ENCODE measurements at regions not wholly inside any gene's neighbourhood (a gene's known extent, or its start where the extent isn't known, plus 50 kb on each side); places are given as distances from the start of the nearest gene placed in this dataset.

GRCh38 chr14:39555749-39556148 lies 123.5 kb upstream of the FBXO33 start:
- DNase-seq (ENCODE audit: low read depth, low spot score) (no peak), ATAC-seq (no peak)
- Histone ChIP-seq H3K4me1 (ENCODE audit: control insufficient read depth, insufficient read depth, low read length) (no peaks in the 10 kb centered on the region), H3K36me3 (ENCODE audit: control insufficient read depth, insufficient read depth, low read length) (no peaks in the 10 kb centered on the region), H3K27me3 (ENCODE audit: control insufficient read depth, insufficient read depth, low read length) (no peaks in the 10 kb centered on the region), H3K4me3 (ENCODE audit: low read depth in 2 of 2, low read length in 2 of 2) (no peak overlapping the region), H3K9me3 (ENCODE audit: control insufficient read depth, insufficient read depth, low read depth, low read length) (no peaks in the 10 kb centered on the region; the same call in 1 of the 2 replicates), H3K27ac (ENCODE audit: low read length) (no peak overlapping the region)
- in situ Hi-C loops (cut with HindIII; ENCODE audit: low pct_unique_long_range_greater_than_20kb, low sequenced_read_pairs) (no loop called here), intact Hi-C loops (cut with micrococcal nuclease; ENCODE audit: unreplicated experiment) (no loop called here)
- CTCF ChIA-PET = no interaction called here
- no peak for TF ChIP-seq TCF7L2 (IDR thresholded peaks at IDR 0.05; ENCODE audit: low read depth, low read length)
- no TSS peak for BruUV-seq (replicated peaks)
- POLR2A ChIA-PET = no interaction called here

- TF ChIP-seq CTCF (IDR thresholded peaks at IDR 0.05) = no peak
- TF ChIP-seq POLR2AphosphoS5 (IDR thresholded peaks at IDR 0.05; ENCODE audit: low read depth, low read length) = no peak
- TF ChIP-seq REST (IDR thresholded peaks at IDR 0.05; ENCODE audit: insufficient read depth in 1 of 2, low read depth in 2 of 2, low read length in 1 of 2) = no peak
- no peak for TF ChIP-seq TCF7L2 (IDR thresholded peaks at IDR 0.05; ENCODE audit: low read depth, low read length)
- TF ChIP-seq SIN3A (IDR thresholded peaks at IDR 0.05; ENCODE audit: borderline replicate concordance, insufficient read depth, low read depth, low read length) = no peak
- Histone ChIP-seq H3K27me3 (ENCODE audit: control insufficient read depth, insufficient read depth, low read length) (no peaks in the 10 kb centered on the region), H3K27ac (ENCODE audit: low read length) (no peak overlapping the region), H3K36me3 (ENCODE audit: control insufficient read depth, insufficient read depth, low read length) (no peaks in the 10 kb centered on the region), H3K4me1 (ENCODE audit: control insufficient read depth, insufficient read depth, low read length) (no peaks in the 10 kb centered on the region), H3K4me3 (ENCODE audit: low read depth in 2 of 2, low read length in 2 of 2) (no peak overlapping the region), H3K9me3 (ENCODE audit: control insufficient read depth, insufficient read depth, low read depth, low read length) (no peaks in the 10 kb centered on the region; the same call in 1 of the 2 replicates)
- in situ Hi-C loops (cut with HindIII; ENCODE audit: low pct_unique_long_range_greater_than_20kb, low sequenced_read_pairs) (no loop called here), intact Hi-C loops (cut with micrococcal nuclease; ENCODE audit: unreplicated experiment) (no loop called here)
- ATAC-seq = no peak
- ChIA-PET POLR2A (no interaction called here), CTCF (no interaction called here)
- DNase-seq (ENCODE audit: low read depth, low spot score) = no peak
- no TSS peak for BruUV-seq (replicated peaks)
These were observed 122.3 kb upstream of the FBXO33 start for GRCh38 chr14:39554576-39554975.

- Histone ChIP-seq H3K4me3 (ENCODE audit: low read depth in 2 of 2, low read length in 2 of 2) (no peak overlapping the region), H3K27me3 (ENCODE audit: control insufficient read depth, insufficient read depth, low read length) (no peaks in the 10 kb centered on the region), H3K9me3 (ENCODE audit: control insufficient read depth, insufficient read depth, low read depth, low read length) (no peaks in the 10 kb centered on the region), H3K36me3 (ENCODE audit: control insufficient read depth, insufficient read depth, low read length) (no peaks in the 10 kb centered on the region), H3K4me1 (ENCODE audit: control insufficient read depth, insufficient read depth, low read length) (no peaks in the 10 kb centered on the region), H3K27ac (ENCODE audit: low read length) (no peak overlapping the region)
- ATAC-seq (no peak), DNase-seq (ENCODE audit: low read depth, low spot score) (no peak)
- BruUV-seq (replicated peaks) = no TSS peak
- no peak for TF ChIP-seq REST (IDR thresholded peaks at IDR 0.05; ENCODE audit: insufficient read depth in 1 of 2, low read depth in 2 of 2, low read length in 1 of 2)
- no peak for TF ChIP-seq TCF7L2 (IDR thresholded peaks at IDR 0.05; ENCODE audit: low read depth, low read length)
- no peak for TF ChIP-seq CTCF (IDR thresholded peaks at IDR 0.05)
- TF ChIP-seq SIN3A (IDR thresholded peaks at IDR 0.05; ENCODE audit: borderline replicate concordance, insufficient read depth, low read depth, low read length) = no peak
- TF ChIP-seq POLR2AphosphoS5 (IDR thresholded peaks at IDR 0.05; ENCODE audit: low read depth, low read length) = no peak
- intact Hi-C loops (cut with micrococcal nuclease; ENCODE audit: unreplicated experiment) (no loop called here), in situ Hi-C loops (cut with HindIII; ENCODE audit: low pct_unique_long_range_greater_than_20kb, low sequenced_read_pairs) (no loop called here)
- ChIA-PET POLR2A (no interaction called here), CTCF (interaction anchor here (0.7 kb wide), 1 partner anchor 469 kb away, joined by 9 read pairs; no protein-coding TSS in a partner anchor)
These were observed 116.1 kb upstream of the FBXO33 start for GRCh38 chr14:39548358-39548757.

All from Panc1 (cell line).